PC-3 (cell line): ENCODE measurements at regions not wholly inside any gene's neighbourhood (a gene's known extent, or its start where the extent isn't known, plus 50 kb on each side); places are given as distances from the start of the nearest gene placed in this dataset.

Experiments
- ATAC-seq: fragments of 200-7000 bp; cut with Tn5 transposase; 2 replicates; pipeline ENCODE4 v1.9.1; 2020; ENCODE audit warnings: mild to moderate bottlenecking, moderate library complexity
- BruUV-seq: library from RNA; stranded (reverse); fragments of 400-500 nt; replicated peaks from 2 replicates; lab custom pipeline; 2021; lab: Mats Ljungman, UMichigan
- CTCF ChIA-PET: fragments of 300-600 bp; sonication (Branson Sonifier 250); formaldehyde crosslinking; loops from one replicate; lab custom pipeline; 2022; ENCODE audit warnings: antibody characterized with exemption; lab: Charles Lee
- POLR2A ChIA-PET: fragments of 300-600 bp; sonication (Branson Sonifier 250); formaldehyde crosslinking; loops from one replicate; lab custom pipeline; 2022; ENCODE audit warnings: antibody characterized with exemption; ENCODE audit not compliant: unreplicated experiment; lab: Charles Lee
- DNase-seq: peaks from one replicate; pipeline ENCODE4 v3.0.0-alpha.2; 2015
- H2AFZ ChIP-seq: fragments of 300-600 bp; sonication (generic); 2 replicates; pipeline ENCODE4 v1.6.0; 2016; ENCODE audit warnings: antibody characterized with exemption, low read length
- H3F3A ChIP-seq: fragments of 300-600 bp; sonication (generic); one replicate; pipeline ENCODE4 v1.6.0; 2017; ENCODE audit warnings: antibody characterized with exemption, low read length, control low read depth, mild to moderate bottlenecking; ENCODE audit not compliant: unreplicated experiment
- H3K27ac ChIP-seq: fragments of 300-600 bp; sonication (generic); 2 replicates; pipeline ENCODE4 v1.5.1; 2016; ENCODE audit warnings: mild to moderate bottlenecking, low read length
- H3K27me3 ChIP-seq: fragments of 300-600 bp; sonication (generic); 2 replicates; pipeline ENCODE4 v1.6.1; 2016; ENCODE audit warnings: low read length, mixed read lengths
- H3K36me3 ChIP-seq: fragments of 300-600 bp; sonication (generic); 2 replicates; pipeline ENCODE4 v1.6.1; 2016; ENCODE audit warnings: low read depth, mixed run types, low read length, mixed read lengths
- H3K4me1 ChIP-seq: fragments of 300-600 bp; sonication (generic); 2 replicates; pipeline ENCODE4 v1.5.1; 2016; ENCODE audit warnings: low read length; ENCODE audit not compliant: insufficient read depth
- H3K4me2 ChIP-seq: fragments of 300-600 bp; sonication (generic); 2 replicates; pipeline ENCODE4 v1.6.0; 2016; ENCODE audit warnings: low read length
- H3K4me3 ChIP-seq: fragments of 300-600 bp; sonication (generic); 2 replicates; pipeline ENCODE4 v1.5.1; 2016; ENCODE audit warnings: mild to moderate bottlenecking, low read length, mixed read lengths
- H3K79me2 ChIP-seq: fragments of 300-600 bp; sonication (generic); 2 replicates; pipeline ENCODE4 v1.6.1; 2017; ENCODE audit warnings: low read length, mixed read lengths
- H3K9ac ChIP-seq: fragments of 300-600 bp; sonication (generic); 2 replicates; pipeline ENCODE4 v1.6.0; 2016; ENCODE audit warnings: mild to moderate bottlenecking, low read length
- H3K9me2 ChIP-seq: fragments of 300-600 bp; sonication (generic); replicated peaks from 2 replicates; pipeline ENCODE4 v1.6.1; 2016; ENCODE audit warnings: mixed run types, low read length, mixed read lengths
- H3K9me3 ChIP-seq: fragments of 300-600 bp; sonication (generic); 2 replicates; pipeline ENCODE4 v1.6.1; 2016; ENCODE audit warnings: low read length, mixed read lengths
- H4K20me1 ChIP-seq: fragments of 300-600 bp; sonication (generic); 2 replicates; pipeline ENCODE4 v1.6.1; 2016; ENCODE audit warnings: low read length, mixed read lengths
- EZH2 ChIP-seq: fragments of 300-600 bp; sonication (generic); IDR thresholded peaks from one replicate; pipeline ENCODE4 v1.6.1; 2017; ENCODE audit warnings: antibody characterized with exemption, mild to moderate bottlenecking, low read length; ENCODE audit not compliant: unreplicated experiment
- EZH2phosphoT487 ChIP-seq: fragments of 300-600 bp; sonication (generic); IDR thresholded peaks from 2 replicates; pipeline ENCODE4 v1.6.1; 2018; ENCODE audit warnings: mild to moderate bottlenecking, antibody characterized with exemption, low read length, borderline replicate concordance
- intact Hi-C: fragments of 100-400 bp; cut with micrococcal nuclease; formaldehyde crosslinking; loops from 2 replicates; pipeline ENCODE4 v1.9.0; 2023
- TF ChIP-seq, protein P1 (sequence below): fragments of 300-600 bp; sonication (generic); conservative IDR thresholded peaks from 2 replicates; pipeline ENCODE4 v1.5.1; 2017; ENCODE audit warnings: antibody characterized with exemption, low read depth, mild to moderate bottlenecking, low read length

DNA sequence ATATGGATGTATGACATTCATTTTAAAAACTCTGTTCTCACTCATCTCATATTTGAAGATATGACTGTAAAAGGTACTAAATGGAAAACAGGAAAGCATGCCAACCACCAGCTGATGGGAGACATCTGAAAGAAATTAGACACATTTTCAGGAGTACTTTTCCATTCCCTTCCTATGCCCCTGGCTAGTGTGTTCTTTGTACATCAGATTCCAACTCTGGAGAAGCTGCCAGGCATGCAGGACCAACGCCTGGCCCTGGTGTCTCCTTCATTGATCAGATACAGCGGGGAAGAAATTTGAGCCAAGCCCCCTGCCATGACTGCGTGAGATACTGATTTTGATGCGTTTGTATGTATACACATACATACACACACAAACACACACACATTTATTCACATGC lies 599.0 kb upstream of the SYT4 start:
- Histone ChIP-seq H3K79me2 (no peaks in the 10 kb centered on the region), H3K27ac (no peak overlapping the region), H3K4me1 (0 out of 2 replicates have a peak, but pooled peaks cover 5% of the 10 kb centered on the region), H3K27me3 (no peaks in the 10 kb centered on the region), H3K4me2 (no peak overlapping the region), H3K9me3 (no peaks in the 10 kb centered on the region), H3K36me3 (no peaks in the 10 kb centered on the region), H3F3A (no peaks in the 10 kb centered on the region), H3K4me3 (no peak overlapping the region), H3K9me2 (no peaks in the 10 kb centered on the region), H2AFZ (no peak overlapping the region), H4K20me1 (no peaks in the 10 kb centered on the region), H3K9ac (no peak overlapping the region)
- intact Hi-C loops = no loop called here
- ATAC-seq (no peak), DNase-seq (no peak)
- TF ChIP-seq, protein P1, sequence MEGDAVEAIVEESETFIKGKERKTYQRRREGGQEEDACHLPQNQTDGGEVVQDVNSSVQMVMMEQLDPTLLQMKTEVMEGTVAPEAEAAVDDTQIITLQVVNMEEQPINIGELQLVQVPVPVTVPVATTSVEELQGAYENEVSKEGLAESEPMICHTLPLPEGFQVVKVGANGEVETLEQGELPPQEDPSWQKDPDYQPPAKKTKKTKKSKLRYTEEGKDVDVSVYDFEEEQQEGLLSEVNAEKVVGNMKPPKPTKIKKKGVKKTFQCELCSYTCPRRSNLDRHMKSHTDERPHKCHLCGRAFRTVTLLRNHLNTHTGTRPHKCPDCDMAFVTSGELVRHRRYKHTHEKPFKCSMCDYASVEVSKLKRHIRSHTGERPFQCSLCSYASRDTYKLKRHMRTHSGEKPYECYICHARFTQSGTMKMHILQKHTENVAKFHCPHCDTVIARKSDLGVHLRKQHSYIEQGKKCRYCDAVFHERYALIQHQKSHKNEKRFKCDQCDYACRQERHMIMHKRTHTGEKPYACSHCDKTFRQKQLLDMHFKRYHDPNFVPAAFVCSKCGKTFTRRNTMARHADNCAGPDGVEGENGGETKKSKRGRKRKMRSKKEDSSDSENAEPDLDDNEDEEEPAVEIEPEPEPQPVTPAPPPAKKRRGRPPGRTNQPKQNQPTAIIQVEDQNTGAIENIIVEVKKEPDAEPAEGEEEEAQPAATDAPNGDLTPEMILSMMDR = no peak
- no peak for TF ChIP-seq EZH2
- TF ChIP-seq EZH2phosphoT487 = no peak
- ChIA-PET POLR2A (interaction anchor here (0.5 kb wide), 1 partner anchor 208 kb away, joined by 3 read pairs; no protein-coding TSS in a partner anchor), CTCF (no interaction called here)
- BruUV-seq = no TSS peak

DNA sequence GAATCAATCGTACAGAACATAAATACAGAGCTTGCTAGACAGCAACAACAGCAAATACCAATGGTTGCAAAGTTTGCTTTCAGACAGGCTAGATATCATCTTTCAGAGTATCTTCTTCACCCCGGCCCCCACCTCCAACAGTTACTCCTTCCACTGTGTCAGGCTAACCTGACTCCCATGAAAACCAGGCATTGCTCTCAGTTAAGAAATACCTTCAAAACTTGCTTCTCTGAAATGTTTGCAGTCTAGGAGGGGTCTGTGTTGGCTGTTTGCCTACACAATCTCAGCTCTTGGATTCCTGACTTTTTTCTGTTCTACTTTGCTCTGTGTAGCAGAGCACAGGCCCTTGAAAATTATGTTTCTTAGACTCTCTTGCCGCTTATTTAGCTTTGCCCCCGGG lies 599.5 kb upstream of the SYT4 start:
- POLR2A ChIA-PET = interaction anchor here (0.5 kb wide), 1 partner anchor 209 kb away, joined by 3 read pairs; no protein-coding TSS in a partner anchor
- Histone ChIP-seq H3F3A (no peaks in the 10 kb centered on the region), H3K27ac (no peak overlapping the region), H4K20me1 (no peaks in the 10 kb centered on the region), H3K4me3 (no peak overlapping the region), H3K79me2 (no peaks in the 10 kb centered on the region), H3K9ac (no peak overlapping the region), H3K9me3 (no peaks in the 10 kb centered on the region), H3K4me1 (0 out of 2 replicates have a peak, but pooled peaks cover 5% of the 10 kb centered on the region), H3K9me2 (no peaks in the 10 kb centered on the region), H3K4me2 (no peak overlapping the region), H3K27me3 (no peaks in the 10 kb centered on the region), H2AFZ (no peak overlapping the region), H3K36me3 (no peaks in the 10 kb centered on the region)
- TF ChIP-seq EZH2 (no peak), EZH2phosphoT487 (no peak)
- TF ChIP-seq, protein P1 = no peak
- DNase-seq = no peak
- CTCF ChIA-PET = no interaction called here
- intact Hi-C loops = no loop called here
- BruUV-seq = no TSS peak
- no peak for ATAC-seq

DNA sequence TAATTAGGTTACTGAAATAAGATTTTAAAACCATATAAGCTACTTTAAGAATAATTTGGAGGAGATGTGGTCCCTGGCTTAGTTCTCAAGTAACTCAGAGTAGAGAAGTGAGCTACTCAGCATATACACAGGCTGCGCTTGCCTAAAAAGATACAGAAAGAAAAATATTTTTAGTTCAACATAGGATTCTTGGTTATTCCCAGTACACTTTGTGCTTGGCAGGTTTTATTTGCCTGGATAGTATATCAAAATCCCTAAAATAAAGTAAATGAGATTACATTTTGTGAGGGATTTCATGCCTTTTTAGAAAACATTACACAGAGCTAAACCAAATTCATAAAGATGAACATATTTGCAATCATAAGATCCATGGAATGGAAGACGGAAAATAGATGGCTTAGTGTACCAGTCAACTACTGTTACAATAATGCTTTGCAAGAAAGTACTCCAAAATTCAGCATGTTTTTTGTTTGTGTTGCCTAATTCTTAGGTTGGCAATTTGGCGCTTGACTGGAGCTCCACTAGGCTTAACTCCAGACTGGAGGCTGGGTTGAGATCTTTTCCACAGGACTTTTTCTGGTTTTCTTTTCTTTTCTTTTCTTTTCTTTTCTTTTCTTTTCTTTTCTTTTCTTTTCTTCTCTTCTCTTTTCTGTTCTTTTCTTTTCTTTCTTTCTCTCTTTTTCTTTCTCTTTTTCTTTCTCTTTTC lies 600.5 kb upstream of the SYT4 start:
- no TSS peak for BruUV-seq
- Histone ChIP-seq H3K79me2 (no peaks in the 10 kb centered on the region), H3K27ac (no peak overlapping the region), H4K20me1 (no peaks in the 10 kb centered on the region), H3K9me2 (no peaks in the 10 kb centered on the region), H3F3A (no peaks in the 10 kb centered on the region), H2AFZ (no peak overlapping the region), H3K9ac (no peak overlapping the region), H3K27me3 (no peaks in the 10 kb centered on the region), H3K4me1 (0 out of 2 replicates have a peak, but pooled peaks cover 5% of the 10 kb centered on the region), H3K4me2 (no peak overlapping the region), H3K9me3 (no peaks in the 10 kb centered on the region), H3K36me3 (no peaks in the 10 kb centered on the region), H3K4me3 (no peak overlapping the region)
- intact Hi-C loops = no loop called here
- TF ChIP-seq, protein P1 = no peak
- TF ChIP-seq EZH2 (no peak), EZH2phosphoT487 (no peak)
- DNase-seq (no peak), ATAC-seq (no peak)
- ChIA-PET POLR2A (no interaction called here), CTCF (no interaction called here)
